ENCODE measurements at regions not wholly inside any gene's neighbourhood (a gene's known extent, or its start where the extent isn't known, plus 50 kb on each side); places are given as distances from the start of the nearest gene placed in this dataset.
A peak's percentile ranks its signal among the peaks of the same experiment; 100 is the strongest.

DNA sequence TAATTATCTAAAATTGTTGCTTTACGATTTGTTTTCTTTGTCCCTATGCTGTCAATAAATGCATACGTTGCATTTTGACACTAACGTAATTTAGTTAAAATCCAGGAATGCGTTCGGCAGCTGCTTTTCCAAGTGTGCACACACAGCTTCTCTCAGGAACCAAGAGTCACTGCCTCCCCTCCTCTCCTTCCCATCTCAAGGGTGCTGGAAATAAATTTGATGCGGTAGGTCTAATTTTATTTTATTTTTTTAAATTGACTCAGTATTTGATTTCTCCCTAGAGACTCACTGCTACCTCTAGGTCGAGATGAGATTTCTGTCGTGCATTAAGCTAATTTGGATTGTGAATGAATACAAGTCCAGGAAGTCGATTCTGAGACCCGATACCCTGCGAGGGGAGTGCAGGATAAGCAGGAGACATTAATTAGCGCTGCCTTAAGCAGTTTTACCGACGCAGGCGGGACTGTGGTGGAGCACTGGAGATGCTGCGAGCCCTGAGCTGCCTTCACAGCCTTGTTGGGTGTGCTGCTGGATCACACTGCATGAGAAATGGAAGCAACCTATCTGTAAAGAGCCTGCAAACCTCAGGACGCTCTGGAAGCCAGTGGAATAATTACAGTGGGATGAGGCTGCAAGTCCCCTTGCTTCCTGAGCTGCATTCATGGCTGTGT lies 381.2 kb downstream of the C6orf118 start:
- no peak overlapping the region for H3K4me3 ChIP-seq (ENCODE audit: low read length)
- H3K4me1 ChIP-seq (ENCODE audit: low read length) = no peaks in the 10 kb centered on the region
- H2AFZ ChIP-seq (ENCODE audit: low read depth, low read length) = no peak overlapping the region
- H3K9ac ChIP-seq (ENCODE audit: low read length) = no peak overlapping the region
- H3K27me3 ChIP-seq (ENCODE audit: low read depth, low read length) = no peaks in the 10 kb centered on the region
- H4K20me1 ChIP-seq (ENCODE audit: insufficient read depth, low read length) = no peaks in the 10 kb centered on the region
- H3K4me2 ChIP-seq (ENCODE audit: low read length) = no peak overlapping the region
- TF ChIP-seq, protein P1, sequence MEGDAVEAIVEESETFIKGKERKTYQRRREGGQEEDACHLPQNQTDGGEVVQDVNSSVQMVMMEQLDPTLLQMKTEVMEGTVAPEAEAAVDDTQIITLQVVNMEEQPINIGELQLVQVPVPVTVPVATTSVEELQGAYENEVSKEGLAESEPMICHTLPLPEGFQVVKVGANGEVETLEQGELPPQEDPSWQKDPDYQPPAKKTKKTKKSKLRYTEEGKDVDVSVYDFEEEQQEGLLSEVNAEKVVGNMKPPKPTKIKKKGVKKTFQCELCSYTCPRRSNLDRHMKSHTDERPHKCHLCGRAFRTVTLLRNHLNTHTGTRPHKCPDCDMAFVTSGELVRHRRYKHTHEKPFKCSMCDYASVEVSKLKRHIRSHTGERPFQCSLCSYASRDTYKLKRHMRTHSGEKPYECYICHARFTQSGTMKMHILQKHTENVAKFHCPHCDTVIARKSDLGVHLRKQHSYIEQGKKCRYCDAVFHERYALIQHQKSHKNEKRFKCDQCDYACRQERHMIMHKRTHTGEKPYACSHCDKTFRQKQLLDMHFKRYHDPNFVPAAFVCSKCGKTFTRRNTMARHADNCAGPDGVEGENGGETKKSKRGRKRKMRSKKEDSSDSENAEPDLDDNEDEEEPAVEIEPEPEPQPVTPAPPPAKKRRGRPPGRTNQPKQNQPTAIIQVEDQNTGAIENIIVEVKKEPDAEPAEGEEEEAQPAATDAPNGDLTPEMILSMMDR (IDR thresholded peaks at IDR 0.05; ENCODE audit: low read depth, low read length) = no peak
- TF ChIP-seq EZH2phosphoT487 (IDR thresholded peaks at IDR 0.05; ENCODE audit: low read depth) = no peak
- H3K27ac ChIP-seq (ENCODE audit: low read length) = no peak overlapping the region
- H3K36me3 ChIP-seq (replicated peaks; ENCODE audit: low read depth, low read length) = no peaks in the 10 kb centered on the region
- H3K79me2 ChIP-seq (ENCODE audit: low read length) = no peaks in the 10 kb centered on the region
- H3K9me3 ChIP-seq (ENCODE audit: insufficient read depth, low read length) = no peaks in the 10 kb centered on the region

- H2AFZ ChIP-seq (ENCODE audit: low read depth, low read length) = no peak overlapping the region
- no peaks in the 10 kb centered on the region for H3K79me2 ChIP-seq (ENCODE audit: low read length)
Observed at GRCh38 chr6:164927288-164928056, 381.9 kb downstream of the C6orf118 start.

DNA sequence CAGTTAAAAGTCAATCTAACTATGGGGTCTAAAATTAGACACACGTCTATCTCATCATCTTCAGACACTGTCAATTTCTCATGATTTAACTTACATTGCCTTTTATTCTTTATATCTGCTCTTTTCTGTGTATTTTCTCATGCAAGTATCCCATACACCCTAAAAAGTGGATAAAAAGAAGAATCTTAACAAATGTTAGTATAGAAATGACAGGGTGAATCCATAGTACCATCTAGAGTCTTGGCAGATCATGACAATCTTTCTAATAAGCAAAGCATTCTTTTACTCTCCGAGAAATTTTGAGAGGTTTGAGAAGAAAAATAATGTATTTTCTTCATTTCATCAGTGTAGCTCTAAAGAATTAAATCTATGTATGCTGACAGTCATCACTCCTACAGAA lies 382.7 kb downstream of the C6orf118 start:
- no peak overlapping the region for H2AFZ ChIP-seq (ENCODE audit: low read depth, low read length)
- H3K9me3 ChIP-seq (ENCODE audit: insufficient read depth, low read length) = no peaks in the 10 kb centered on the region
- TF ChIP-seq, protein P1 (IDR thresholded peaks at IDR 0.05; ENCODE audit: low read depth, low read length) = no peak
- TF ChIP-seq EZH2phosphoT487 (IDR thresholded peaks at IDR 0.05; ENCODE audit: low read depth) = no peak
- no peak overlapping the region for H3K4me2 ChIP-seq (ENCODE audit: low read length)
- no peaks in the 10 kb centered on the region for H3K36me3 ChIP-seq (replicated peaks; ENCODE audit: low read depth, low read length)
- no peak overlapping the region for H3K4me3 ChIP-seq (ENCODE audit: low read length)
- H4K20me1 ChIP-seq (ENCODE audit: insufficient read depth, low read length) = no peaks in the 10 kb centered on the region
- H3K9ac ChIP-seq (ENCODE audit: low read length) = no peak overlapping the region
- H3K27me3 ChIP-seq (ENCODE audit: low read depth, low read length) = no peaks in the 10 kb centered on the region
- no peaks in the 10 kb centered on the region for H3K4me1 ChIP-seq (ENCODE audit: low read length)
- no peaks in the 10 kb centered on the region for H3K79me2 ChIP-seq (ENCODE audit: low read length)
- H3K27ac ChIP-seq (ENCODE audit: low read length) = no peak overlapping the region

More at GRCh38 chr6:164927288-164928056, 381.9 kb downstream of the C6orf118 start:
- no peaks in the 10 kb centered on the region for H3K36me3 ChIP-seq (replicated peaks; ENCODE audit: low read depth, low read length)
- H3K27me3 ChIP-seq (ENCODE audit: low read depth, low read length) = no peaks in the 10 kb centered on the region
- no peak overlapping the region for H3K4me2 ChIP-seq (ENCODE audit: low read length)
- H3K27ac ChIP-seq (ENCODE audit: low read length) = no peak overlapping the region
- H3K9me3 ChIP-seq (ENCODE audit: insufficient read depth, low read length) = no peaks in the 10 kb centered on the region
- H3K4me3 ChIP-seq (ENCODE audit: low read length) = no peak overlapping the region
- H3K4me1 ChIP-seq (ENCODE audit: low read length) = no peaks in the 10 kb centered on the region
- no peak overlapping the region for H3K9ac ChIP-seq (ENCODE audit: low read length)
- no peaks in the 10 kb centered on the region for H4K20me1 ChIP-seq (ENCODE audit: insufficient read depth, low read length)
- TF ChIP-seq EZH2phosphoT487 (IDR thresholded peaks at IDR 0.05; ENCODE audit: low read depth) = no peak
- TF ChIP-seq, protein P1 (IDR thresholded peaks at IDR 0.05; ENCODE audit: low read depth, low read length) = peak; percentile 66

DNA sequence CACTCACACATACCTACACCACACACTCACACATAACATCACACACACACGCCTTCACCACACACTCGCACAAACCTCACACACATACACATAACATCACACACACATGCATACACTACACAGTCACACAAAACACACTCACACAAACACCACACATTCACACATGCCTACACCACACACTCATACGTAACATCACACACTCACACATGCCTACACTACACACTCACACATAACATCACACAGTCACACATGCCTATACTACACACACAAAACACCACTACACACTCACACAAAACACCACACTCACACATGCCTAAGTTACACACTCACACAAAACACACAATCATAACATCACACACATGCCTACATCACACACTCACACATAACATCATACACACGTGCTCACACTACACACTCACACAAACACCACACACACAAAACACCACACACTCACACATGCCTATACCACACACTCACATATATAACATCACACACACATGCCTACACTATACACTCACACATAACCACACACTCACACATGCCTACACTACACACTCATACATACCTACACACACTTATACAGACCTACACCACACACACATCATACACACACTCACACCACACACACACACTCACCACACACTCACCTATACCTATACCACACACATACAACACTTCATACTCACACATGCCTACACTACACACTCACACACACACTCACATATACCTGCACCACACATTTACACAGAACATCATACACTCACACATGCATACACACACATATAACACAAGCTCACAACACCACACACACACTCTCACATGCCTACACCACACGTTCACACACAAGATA lies 383.5 kb downstream of the C6orf118 start:
- no peak overlapping the region for H2AFZ ChIP-seq (ENCODE audit: low read depth, low read length)
- no peaks in the 10 kb centered on the region for H3K4me1 ChIP-seq (ENCODE audit: low read length)
- no peak for TF ChIP-seq EZH2phosphoT487 (IDR thresholded peaks at IDR 0.05; ENCODE audit: low read depth)
- TF ChIP-seq, protein P1 (IDR thresholded peaks at IDR 0.05; ENCODE audit: low read depth, low read length) = no peak
- H3K27me3 ChIP-seq (ENCODE audit: low read depth, low read length) = no peaks in the 10 kb centered on the region
- no peak overlapping the region for H3K9ac ChIP-seq (ENCODE audit: low read length)
- H3K9me3 ChIP-seq (ENCODE audit: insufficient read depth, low read length) = no peaks in the 10 kb centered on the region
- H3K27ac ChIP-seq (ENCODE audit: low read length) = no peak overlapping the region
- no peaks in the 10 kb centered on the region for H3K36me3 ChIP-seq (replicated peaks; ENCODE audit: low read depth, low read length)
- no peak overlapping the region for H3K4me2 ChIP-seq (ENCODE audit: low read length)
- H4K20me1 ChIP-seq (ENCODE audit: insufficient read depth, low read length) = no peaks in the 10 kb centered on the region
- no peaks in the 10 kb centered on the region for H3K79me2 ChIP-seq (ENCODE audit: low read length)
- H3K4me3 ChIP-seq (ENCODE audit: low read length) = no peak overlapping the region
